K562 (cell line): ENCODE measurements at regions not wholly inside any gene's neighbourhood (a gene's known extent, or its start where the extent isn't known, plus 50 kb on each side); places are given as distances from the start of the nearest gene placed in this dataset.

Experiments
- ATAC-seq: fragments of 200-7000 bp; cut with Tn5 transposase; 3 replicates; pipeline ENCODE4 v1.9.1; 2020; ENCODE audit warnings: moderate library complexity
- BruUV-seq: library from RNA; stranded (reverse); fragments of 400-500 nt; replicated peaks from 2 replicates; lab custom pipeline; 2021; lab: Mats Ljungman, UMichigan
- CTCF ChIA-PET: fragments of 300-600 bp; formaldehyde crosslinking; extraction: SDS; loops from one replicate; lab custom pipeline; 2021; ENCODE audit warnings: low intra/inter-chr PET ratio; lab: Yijun Ruan, JAX
- POLR2A ChIA-PET: fragments of 300-600, 350-650 bp; sonication (Branson Sonifier 250); formaldehyde crosslinking; extraction: SDS; loops from one replicate; lab custom pipeline; 2021; ENCODE audit warnings: antibody characterized with exemption, inconsistent platforms; lab: Yijun Ruan, JAX
- DNase-seq, 4 experiments: peaks; one replicate each; pipeline versions ENCODE4 v3.0.0 to v3.0.0-alpha.2; 2011 to 2018; ENCODE audit warnings: low spot score in 3 of 4, mixed read lengths in 3 of 4; ENCODE audit errors: extremely low read depth in 1 of 4
- FAIRE-seq: peaks from 2 replicates; lab custom pipeline; 2011; peaks lifted over from hg19 to GRCh38; lab: Jason Lieb, UNC
- H2AFZ ChIP-seq: 2 replicates; pipeline ENCODE4 v1.6.0; 2011; ENCODE audit warnings: low read depth, low read length, control low read depth, inconsistent platforms
- H3K27ac ChIP-seq: fragments of 200-600 bp; 3 replicates; pipeline ENCODE4 v1.8.0; 2011; ENCODE audit warnings: low read depth, mild to moderate bottlenecking, control low read depth, inconsistent platforms, low read length, moderate library complexity, mixed read lengths; ENCODE audit errors: extremely low read depth
- H3K27me3 ChIP-seq, 2 experiments: fragments of 300-600 bp in 1 of 2; 2 replicates in 1 of 2; 3 replicates in 1 of 2; pipeline versions ENCODE4 v1.6.0 to v1.8.0; 2011; ENCODE audit warnings: inconsistent platforms in 2 of 2, low read length in 2 of 2, mild to moderate bottlenecking in 1 of 2, mixed read lengths in 1 of 2, moderate library complexity in 1 of 2; ENCODE audit not compliant: control insufficient read depth in 2 of 2, insufficient read depth in 2 of 2
- H3K36me3 ChIP-seq: fragments of 300-600 bp; 3 replicates; pipeline ENCODE4 v1.8.0; 2011; ENCODE audit warnings: mild to moderate bottlenecking, low read length, inconsistent platforms; ENCODE audit not compliant: control insufficient read depth, insufficient read depth
- H3K4me1 ChIP-seq, 2 experiments: fragments of 200-600 bp in 1 of 2; replicated peaks in 1 of 2; 2 replicates in 1 of 2; 3 replicates in 1 of 2; pipeline versions ENCODE4 v1.5.1 to v1.8.0; 2011; ENCODE audit warnings: inconsistent platforms in 2 of 2, low read length in 2 of 2, mild to moderate bottlenecking in 1 of 2, mixed read lengths in 1 of 2, moderate library complexity in 1 of 2; ENCODE audit not compliant: control insufficient read depth in 2 of 2, insufficient read depth in 2 of 2
- H3K4me2 ChIP-seq: 2 replicates; pipeline ENCODE4 v1.6.1; 2011; ENCODE audit warnings: low read length, control low read depth, inconsistent platforms, mixed read lengths; ENCODE audit not compliant: insufficient read depth
- H3K4me3 ChIP-seq: fragments of 200-600 bp; sonication (generic), shearing (Covaris generic); 2 replicates; pipeline ENCODE4 v1.5.1; 2016; ENCODE audit warnings: control low read depth, inconsistent platforms
- H3K79me2 ChIP-seq: fragments of 200-600 bp; 3 replicates; pipeline ENCODE4 v1.8.0; 2011; ENCODE audit warnings: low read length, inconsistent platforms; ENCODE audit not compliant: control insufficient read depth, insufficient read depth
- H3K9ac ChIP-seq, 2 experiments: 2 replicates each; pipeline versions ENCODE4 v1.6.0 to v1.6.1; 2011; ENCODE audit warnings: low read depth in 2 of 2, low read length in 2 of 2, control low read depth in 1 of 2, inconsistent platforms in 1 of 2, mild to moderate bottlenecking in 1 of 2, mixed read lengths in 1 of 2; ENCODE audit not compliant: insufficient read depth in 1 of 2
- H3K9me1 ChIP-seq: one replicate; pipeline ENCODE4 v1.6.0; 2011; ENCODE audit warnings: inconsistent platforms, mild to moderate bottlenecking, low read length, moderate library complexity; ENCODE audit not compliant: control insufficient read depth, insufficient read depth
- H3K9me3 ChIP-seq: replicated peaks from 2 replicates; pipeline ENCODE4 v1.5.1; 2011; ENCODE audit warnings: low read depth, low read length, inconsistent platforms; ENCODE audit not compliant: control insufficient read depth, insufficient read depth
- H4K20me1 ChIP-seq: replicated peaks from 2 replicates; pipeline ENCODE4 v1.6.1; 2011; ENCODE audit warnings: low read length, inconsistent platforms, mixed read lengths; ENCODE audit not compliant: control insufficient read depth, insufficient read depth
- CEBPG ChIP-seq, 3 experiments: fragments of 200-800 bp in 1 of 3; sonication (Bioruptor generic) in 1 of 3; sonication (generic) in 1 of 3; formaldehyde crosslinking in 1 of 3; IDR thresholded peaks in 2 of 3; conservative IDR thresholded peaks in 1 of 3; 2 replicates each; pipeline versions ENCODE4 v1.6.1 to v1.8.0; 2016 to 2022; ENCODE audit warnings: missing compliant biosample characterization in 2 of 3, missing genetic modification characterization in 2 of 3, mild to moderate bottlenecking in 1 of 3, missing genetic modification reagents in 1 of 3
- CHCHD3 ChIP-seq: fragments of 250-450 bp; sonication (Bioruptor Pico); IDR thresholded peaks from 2 replicates; pipeline ENCODE4 v2.1.2; 2022; ENCODE audit warnings: mild to moderate bottlenecking
- EHMT2 ChIP-seq: fragments of 450-650 bp; IDR thresholded peaks from 2 replicates; pipeline ENCODE4 v1.6.1; 2018; ENCODE audit warnings: antibody characterized with exemption
- IRF9 ChIP-seq: fragments of 450-650 bp; IDR thresholded peaks from 2 replicates; pipeline ENCODE4 v1.6.1; 2016; ENCODE audit warnings: missing biosample characterization, missing genetic modification characterization
- L3MBTL2 ChIP-seq: fragments of 450-650 bp; IDR thresholded peaks from 2 replicates; pipeline ENCODE4 v1.6.1; 2016; ENCODE audit warnings: mild to moderate bottlenecking, moderate library complexity
- MCM3 ChIP-seq: fragments of 450-650 bp; IDR thresholded peaks from 2 replicates; pipeline ENCODE4 v1.6.1; 2016
- MCM5 ChIP-seq: fragments of 450-650 bp; IDR thresholded peaks from 2 replicates; pipeline ENCODE4 v1.6.1; 2016; ENCODE audit warnings: low read depth
- NFIC ChIP-seq: fragments of 450-650 bp; IDR thresholded peaks from 2 replicates; pipeline ENCODE4 v1.6.1; 2017; ENCODE audit warnings: mild to moderate bottlenecking, inconsistent platforms
- POLR2G ChIP-seq: fragments of 200-400 bp; formaldehyde crosslinking; IDR thresholded peaks from 2 replicates; pipeline ENCODE4 v1.6.1; 2017; ENCODE audit warnings: low read depth, mild to moderate bottlenecking, antibody characterized with exemption, low read length, moderate library complexity
- PTRF ChIP-seq: fragments of 450-650 bp; IDR thresholded peaks from 2 replicates; pipeline ENCODE4 v1.6.1; 2016; ENCODE audit warnings: mild to moderate bottlenecking, missing genetic modification characterization, missing compliant biosample characterization
- TFE3 ChIP-seq: fragments of 450-650 bp; formaldehyde crosslinking; IDR thresholded peaks from 2 replicates; pipeline ENCODE4 v1.4.0; 2020; ENCODE audit warnings: mild to moderate bottlenecking, mixed read lengths
- ZBTB2 ChIP-seq: fragments of 450-650 bp; IDR thresholded peaks from 2 replicates; pipeline ENCODE4 v1.6.1; 2016; ENCODE audit warnings: antibody characterized with exemption
- ZBTB49 ChIP-seq: sonication (generic); formaldehyde crosslinking; IDR thresholded peaks from 2 replicates; pipeline ENCODE4 v1.8.0; 2022; ENCODE audit warnings: missing genetic modification reagents, mild to moderate bottlenecking, borderline replicate concordance
- ZNF263 ChIP-seq: sonication (generic); formaldehyde crosslinking; IDR thresholded peaks from 2 replicates; pipeline ENCODE4 v1.8.0; 2022; ENCODE audit warnings: mild to moderate bottlenecking, missing genetic modification reagents, borderline replicate concordance
- ZNF561 ChIP-seq: fragments of 450-650 bp; formaldehyde crosslinking; conservative IDR thresholded peaks from 2 replicates; pipeline ENCODE4 v1.4.0; 2020; ENCODE audit warnings: mild to moderate bottlenecking, moderate library complexity
- ZNF586 ChIP-seq: fragments of 450-650 bp; formaldehyde crosslinking; conservative IDR thresholded peaks from 2 replicates; pipeline ENCODE4 v1.4.0; 2020; ENCODE audit warnings: mild to moderate bottlenecking, moderate library complexity
- WGBS: fragments of 100-300 bp; shearing (Covaris generic); methylation state at CpG from one replicate; pipeline ENCODE4 v1.1.6; 2016; ENCODE audit warnings: low coverage, mixed read lengths; ENCODE audit not compliant: insufficient coverage; ENCODE audit errors: missing lambda C conversion rate; 5-methylcytosine and 5-hydroxymethylcytosine counted together
- in situ Hi-C: fragments of 300-500 bp; cut with MboI; formaldehyde crosslinking; loops from 4 replicates; pipeline ENCODE4 v1.15.0; 2018; ENCODE audit warnings: inconsistent platforms, mixed read lengths
- intact Hi-C: fragments of 100-400 bp; cut with micrococcal nuclease; formaldehyde crosslinking; loops from 2 replicates; pipeline ENCODE4 v1.14.2; 2022

GRCh38 chr1:178644308-178645120, 80.5 kb upstream of the RALGPS2 start:
- intact Hi-C loops: no loop called here
- H4K20me1 ChIP-seq: no peaks in the 10 kb centered on the region
- H3K9me1 ChIP-seq: no peaks in the 10 kb centered on the region
- 4% methylated on average over 4 of the region's 4 CpGs for WGBS
- H3K36me3 ChIP-seq: no peaks in the 10 kb centered on the region
- H3K4me1 ChIP-seq: no peaks in the 10 kb centered on the region
- peaks cover 5 to 12% of the 10 kb centered on the region in 2 experiments; a peak in 4 of 5 replicates for H3K27me3 ChIP-seq
- H3K79me2 ChIP-seq: no peaks in the 10 kb centered on the region
- in situ Hi-C loops: no loop called here
- H3K4me3 ChIP-seq: no peak overlapping the region
- FAIRE-seq (no peak), DNase-seq (no peak), ATAC-seq (no peak)
- H3K9me3 ChIP-seq: no peaks in the 10 kb centered on the region
- no peak overlapping the region for H3K4me2 ChIP-seq
- BruUV-seq: no TSS peak
- POLR2A ChIA-PET: interaction anchor here (0.6 to 1.4 kb wide), 2 partner anchors 12 to 572 kb away, joined by 3 to 4 read pairs; no protein-coding TSS in a partner anchor
- CTCF ChIA-PET: no interaction called here
- H2AFZ ChIP-seq: no peak overlapping the region
- H3K27ac ChIP-seq: no peak overlapping the region
- H3K9ac ChIP-seq: no peak overlapping the region
- TF ChIP-seq TFE3 (CRISPR knock-in tag) (peak; percentile 67), POLR2G (no peak), ZNF561 (no peak), NFIC (peak; percentile 31; the same call in 1 of the 2 replicates), ZNF263 (CRISPR knock-in tag) (no peak), MCM3 (no peak), IRF9 (tag) (no peak), CEBPG (CRISPR knock-in tag; IDR thresholded peaks at IDR 0.05) (no peak), CEBPG (tag; conservative IDR thresholded peaks at IDR 0.05 in 1 of 2, IDR thresholded peaks at IDR 0.05 in 1 of 2) (0 out of 4 replicates have a peak, but pooled peaks of 1 of the 2 experiments have one; percentile 17), ZBTB49 (CRISPR knock-in tag) (no peak), MCM5 (no peak), PTRF (no peak), ZBTB2 (no peak), CHCHD3 (no peak), ZNF586 (CRISPR knock-in tag) (no peak), EHMT2 (no peak), L3MBTL2 (no peak)
